Suprapubic skin (tissue), 4 donors: ENCODE measurements at regions not wholly inside any gene's neighbourhood (a gene's known extent, or its start where the extent isn't known, plus 50 kb on each side); places are given as distances from the start of the nearest gene placed in this dataset.

Experiments
- DNase-seq, 2 donors: peaks; one replicate each; pipeline ENCODE4 v3.0.0-alpha.2; 2019; ENCODE audit warnings: low spot score in 2 of 2
- H3K27ac ChIP-seq: fragments of 200-600 bp; sonication (generic); one replicate; pipeline ENCODE4 v1.5.1; 2019
- H3K27me3 ChIP-seq: fragments of 200-600 bp; sonication (generic); one replicate; pipeline ENCODE4 v1.5.1; 2019
- H3K36me3 ChIP-seq: fragments of 200-600 bp; sonication (generic); one replicate; pipeline ENCODE4 v1.5.1; 2019
- H3K4me1 ChIP-seq: fragments of 200-600 bp; sonication (generic); one replicate; pipeline ENCODE4 v1.5.1; 2019
- H3K4me3 ChIP-seq: fragments of 200-600 bp; sonication (generic); one replicate; pipeline ENCODE4 v1.5.1; 2019; ENCODE audit warnings: mild to moderate bottlenecking
- H3K9me3 ChIP-seq: fragments of 200-600 bp; sonication (generic); one replicate; pipeline ENCODE4 v1.5.1; 2019
- CTCF ChIP-seq, 2 donors: fragments of 200-600 bp in 1 of 2; fragments of 450-650 bp in 1 of 2; sonication (generic) in 1 of 2; IDR thresholded peaks; one replicate each; pipeline ENCODE4 v1.5.1; 2016 to 2019; ENCODE audit warnings: antibody characterized with exemption in 2 of 2, mild to moderate bottlenecking in 1 of 2, moderate library complexity in 1 of 2
- EP300 ChIP-seq: sonication (generic); formaldehyde crosslinking; IDR thresholded peaks from one replicate; pipeline ENCODE4 v1.6.1; 2017; ENCODE audit warnings: antibody characterized with exemption
- POLR2A ChIP-seq, 2 donors: fragments of 450-650 bp; IDR thresholded peaks; one replicate each; pipeline ENCODE4 v1.6.1; 2017; ENCODE audit warnings: antibody characterized with exemption in 2 of 2, mild to moderate bottlenecking in 2 of 2, moderate library complexity in 2 of 2
- POLR2AphosphoS5 ChIP-seq, 3 donors: sonication (generic); formaldehyde crosslinking; IDR thresholded peaks; one replicate each; pipeline ENCODE4 v1.6.1; 2017; ENCODE audit warnings: antibody characterized with exemption in 3 of 3
- WGBS: methylation state at CpG from one replicate; pipeline ENCODE4 v1.1.5; 2018; 5-methylcytosine and 5-hydroxymethylcytosine counted together

GRCh38 chr20:11652128-11652527 is 265.6 kb upstream of the BTBD3 start:
- no peaks in the 10 kb centered on the region for H3K4me1 ChIP-seq
- no peak overlapping the region for H3K4me3 ChIP-seq
- H3K27ac ChIP-seq: no peak overlapping the region
- 66% methylated on average over 3 of the region's 3 CpGs for WGBS
- H3K9me3 ChIP-seq: peaks cover 3% of the 10 kb centered on the region
- H3K27me3 ChIP-seq: no peaks in the 10 kb centered on the region
- no peaks in the 10 kb centered on the region for H3K36me3 ChIP-seq
- TF ChIP-seq POLR2A (IDR thresholded peaks at IDR 0.05): no peak
- DNase-seq: no peak

GRCh38 chr20:11654766-11655165 is 262.9 kb upstream of the BTBD3 start:
- no peaks in the 10 kb centered on the region for H3K27me3 ChIP-seq
- no peak overlapping the region for H3K27ac ChIP-seq
- no peaks in the 10 kb centered on the region for H3K4me1 ChIP-seq
- no peak overlapping the region for H3K4me3 ChIP-seq
- DNase-seq: no peak
- no peak for TF ChIP-seq POLR2AphosphoS5 (IDR thresholded peaks at IDR 0.05)
- TF ChIP-seq CTCF (IDR thresholded peaks at IDR 0.05): no peak
- TF ChIP-seq EP300: no peak
- no peak for TF ChIP-seq POLR2A (IDR thresholded peaks at IDR 0.05)
- H3K9me3 ChIP-seq: no peaks in the 10 kb centered on the region
- no peaks in the 10 kb centered on the region for H3K36me3 ChIP-seq
- 97% methylated on average over 1 of the region's 1 CpG for WGBS

GRCh38 chr20:11660673-11661072 is 257.0 kb upstream of the BTBD3 start:
- WGBS: 92% methylated on average over 3 of the region's 3 CpGs
- no peak for TF ChIP-seq POLR2A (IDR thresholded peaks at IDR 0.05)
- TF ChIP-seq POLR2AphosphoS5 (IDR thresholded peaks at IDR 0.05): no peak
- no peak for TF ChIP-seq CTCF (IDR thresholded peaks at IDR 0.05)
- TF ChIP-seq EP300: no peak
- H3K4me1 ChIP-seq: no peaks in the 10 kb centered on the region
- DNase-seq: no peak
- H3K36me3 ChIP-seq: no peaks in the 10 kb centered on the region
- no peaks in the 10 kb centered on the region for H3K27me3 ChIP-seq
- H3K9me3 ChIP-seq: no peaks in the 10 kb centered on the region
- H3K27ac ChIP-seq: no peak overlapping the region
- H3K4me3 ChIP-seq: no peak overlapping the region

DNA sequence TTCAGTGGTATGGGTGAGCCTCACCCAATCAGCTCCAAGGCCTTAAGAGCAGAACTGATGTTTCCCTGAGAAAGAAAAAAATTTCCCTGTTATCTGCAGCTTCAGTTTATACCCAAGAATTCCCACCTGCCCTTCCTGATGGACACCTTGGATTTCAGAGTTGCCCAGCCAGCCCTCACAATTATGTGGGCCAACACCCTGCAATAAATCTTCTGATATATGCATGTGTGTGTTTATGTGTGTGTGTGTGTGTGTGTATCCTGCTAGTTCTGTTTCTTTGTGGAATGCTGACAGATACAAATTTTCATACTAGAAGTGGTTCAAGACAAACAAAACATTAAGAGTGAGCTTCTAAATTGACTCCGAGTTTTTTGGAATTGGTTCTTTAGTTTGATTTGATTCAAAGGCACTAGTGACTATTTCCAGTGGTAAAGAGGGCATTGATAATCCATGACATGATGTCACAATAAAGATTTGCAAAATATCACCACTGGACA is 246.6 kb upstream of the BTBD3 start:
- 74% methylated on average over 1 of the region's 1 CpG for WGBS
- Histone ChIP-seq H3K36me3 (no peaks in the 10 kb centered on the region), H3K4me3 (no peak overlapping the region), H3K27me3 (no peaks in the 10 kb centered on the region), H3K9me3 (no peaks in the 10 kb centered on the region), H3K4me1 (peaks cover 2% of the 10 kb centered on the region), H3K27ac (no peak overlapping the region)
- TF ChIP-seq POLR2AphosphoS5 (IDR thresholded peaks at IDR 0.05): no peak
- no peak for TF ChIP-seq POLR2A (IDR thresholded peaks at IDR 0.05)
- TF ChIP-seq CTCF (IDR thresholded peaks at IDR 0.05): no peak
- no peak for TF ChIP-seq EP300
- DNase-seq: no peak

DNA sequence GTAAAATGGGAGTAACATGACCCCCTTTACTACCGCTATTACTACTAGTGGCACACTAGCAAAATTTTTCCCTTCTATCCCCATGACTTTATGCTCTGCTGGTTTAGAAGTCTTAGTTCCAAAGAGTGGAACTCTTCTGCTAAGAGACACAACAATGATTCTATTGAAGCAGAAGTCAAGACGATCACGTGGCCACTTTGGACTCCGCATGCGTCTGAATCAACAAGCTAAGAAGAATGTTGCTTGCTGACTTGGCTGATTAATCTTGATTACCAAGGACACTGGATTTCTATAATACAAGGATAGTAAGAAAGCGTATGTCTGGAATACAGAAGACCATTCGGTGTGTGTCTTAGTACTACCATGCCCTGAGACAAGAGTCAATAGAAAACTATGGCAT is 244.7 kb upstream of the BTBD3 start:
- Histone ChIP-seq H3K27ac (no peak overlapping the region), H3K4me1 (peaks cover 4% of the 10 kb centered on the region), H3K4me3 (no peak overlapping the region), H3K27me3 (no peaks in the 10 kb centered on the region), H3K36me3 (no peaks in the 10 kb centered on the region), H3K9me3 (no peaks in the 10 kb centered on the region)
- DNase-seq: no peak
- 90% methylated on average over 7 of the region's 7 CpGs for WGBS
- TF ChIP-seq POLR2AphosphoS5 (IDR thresholded peaks at IDR 0.05) (no peak), CTCF (IDR thresholded peaks at IDR 0.05) (no peak), POLR2A (IDR thresholded peaks at IDR 0.05) (no peak)
